Left renal pelvis (tissue), 4 donors: ENCODE measurements at regions not wholly inside any gene's neighbourhood (a gene's known extent, or its start where the extent isn't known, plus 50 kb on each side); places are given as distances from the start of the nearest gene placed in this dataset.
"Not testable (repeated sequence)": the region's sequence is repeated elsewhere in the genome, so short reads cannot be mapped to it uniquely, and the experiment has no call there.

Experiments
- DNase-seq, 4 donors: peaks; one replicate each; pipeline ENCODE4 v3.0.0-alpha.2; 2013; ENCODE audit warnings: low read depth in 4 of 4, low spot score in 3 of 4

GRCh38 chr4:19540859-19541540, 710.7 kb upstream of the SLIT2 start:
- DNase-seq = no peak

- DNase-seq = no peak
Observed at GRCh38 chr4:19539201-19539600, 712.5 kb upstream of the SLIT2 start.

GRCh38 chr4:19534159-19534558, 717.5 kb upstream of the SLIT2 start:
- DNase-seq = no peak

GRCh38 chr4:19531906-19532848, 719.5 kb upstream of the SLIT2 start:
- DNase-seq = no peak

GRCh38 chr4:19523964-19524363, 727.7 kb upstream of the SLIT2 start:
- no peak for DNase-seq

GRCh38 chr4:19522966-19523365, 728.7 kb upstream of the SLIT2 start:
- no peak for DNase-seq

GRCh38 chr4:19520939-19521520, 730.7 kb upstream of the SLIT2 start:
- DNase-seq = no peak

- DNase-seq = no peak
Observed at GRCh38 chr4:19514276-19515070, 737.2 kb upstream of the SLIT2 start.

- no peak for DNase-seq
Observed at GRCh38 chr4:19512086-19512485, 739.6 kb upstream of the SLIT2 start.

GRCh38 chr4:19510993-19511392, 740.7 kb upstream of the SLIT2 start:
- no peak for DNase-seq

GRCh38 chr4:19508442-19508841, 743.3 kb upstream of the SLIT2 start:
- no peak for DNase-seq

- no peak for DNase-seq
Observed at GRCh38 chr4:19497705-19498104, 754.0 kb upstream of the SLIT2 start.

- DNase-seq = no peak
Observed at GRCh38 chr4:19496756-19497155, 754.9 kb upstream of the SLIT2 start.

- no peak for DNase-seq
Observed at GRCh38 chr4:19494961-19495360, 756.7 kb upstream of the SLIT2 start.

GRCh38 chr4:19492606-19493005, 759.1 kb upstream of the SLIT2 start:
- no peak for DNase-seq

- DNase-seq = no peak
Observed at GRCh38 chr4:19486400-19486799, 765.3 kb upstream of the SLIT2 start.

GRCh38 chr4:19478791-19479190, 772.9 kb upstream of the SLIT2 start:
- DNase-seq = no peak

- no peak for DNase-seq
Observed at GRCh38 chr4:19473569-19473968, 778.1 kb upstream of the SLIT2 start.

GRCh38 chr4:19472666-19473065, 779.0 kb upstream of the SLIT2 start:
- DNase-seq = no peak

GRCh38 chr4:19470001-19470400, 781.7 kb upstream of the SLIT2 start:
- not testable (repeated sequence) for DNase-seq

- no peak for DNase-seq
Observed at GRCh38 chr4:19462117-19462516, 789.6 kb upstream of the SLIT2 start.
